HG03439 (cell line): ENCODE measurements at regions not wholly inside any gene's neighbourhood (a gene's known extent, or its start where the extent isn't known, plus 50 kb on each side); places are given as distances from the start of the nearest gene placed in this dataset.

Experiments
- ATAC-seq: cut with Tn5 transposase; IDR thresholded peaks from one replicate; pipeline ENCODE4 v1.9.1; 2021; ENCODE audit warnings: mild to moderate bottlenecking, moderate library complexity; ENCODE audit not compliant: unreplicated experiment

DNA sequence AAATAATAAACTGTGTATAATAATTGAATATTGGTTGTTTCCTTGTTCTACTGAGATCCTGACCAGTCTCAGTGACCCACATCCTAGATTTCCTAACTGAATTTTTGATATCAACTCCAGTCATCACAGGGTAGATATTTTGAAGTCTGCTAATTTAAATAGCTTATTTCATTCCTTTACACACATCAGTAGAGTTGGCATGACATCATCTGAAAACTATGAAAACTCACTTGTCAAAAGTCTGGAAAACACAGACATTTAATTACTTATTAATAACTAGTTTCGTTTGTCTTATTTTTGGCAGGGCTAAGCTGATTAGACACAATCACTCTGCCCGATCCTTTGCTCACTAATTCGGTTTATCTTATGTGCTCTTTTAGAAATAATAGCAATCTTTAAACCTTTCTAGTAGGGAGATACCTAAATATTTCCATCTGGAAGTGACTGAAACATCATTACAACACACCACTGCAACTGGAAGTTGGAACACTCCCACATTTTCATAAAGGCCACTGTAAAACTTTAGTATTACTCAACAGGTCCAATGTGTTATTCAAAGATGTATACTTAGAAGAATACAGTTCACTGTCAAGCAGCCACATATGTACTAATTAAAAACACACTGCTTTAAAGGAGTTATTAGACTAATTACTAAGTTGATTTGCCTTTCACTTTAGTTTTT lies 198.4 kb upstream of the ZNF717 start:
- ATAC-seq = no peak

DNA sequence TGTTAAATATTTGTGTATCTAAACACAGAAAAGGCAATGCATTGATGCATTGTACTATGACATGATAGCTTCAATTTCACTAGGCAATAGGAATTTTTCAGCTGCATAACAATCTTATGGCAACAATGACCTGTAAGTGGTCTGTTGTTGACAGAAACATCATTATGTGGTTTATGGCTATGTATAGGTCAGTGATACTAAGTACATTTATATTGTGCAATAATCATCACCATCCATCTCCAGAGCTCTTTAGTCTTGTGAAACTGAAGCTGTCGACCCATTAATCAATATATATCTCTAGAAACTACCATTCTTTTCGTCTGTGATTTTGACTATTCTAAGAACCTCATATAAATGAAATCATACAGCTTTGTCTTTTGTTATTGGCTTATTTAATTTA lies 200.1 kb upstream of the ZNF717 start:
- no peak for ATAC-seq

DNA sequence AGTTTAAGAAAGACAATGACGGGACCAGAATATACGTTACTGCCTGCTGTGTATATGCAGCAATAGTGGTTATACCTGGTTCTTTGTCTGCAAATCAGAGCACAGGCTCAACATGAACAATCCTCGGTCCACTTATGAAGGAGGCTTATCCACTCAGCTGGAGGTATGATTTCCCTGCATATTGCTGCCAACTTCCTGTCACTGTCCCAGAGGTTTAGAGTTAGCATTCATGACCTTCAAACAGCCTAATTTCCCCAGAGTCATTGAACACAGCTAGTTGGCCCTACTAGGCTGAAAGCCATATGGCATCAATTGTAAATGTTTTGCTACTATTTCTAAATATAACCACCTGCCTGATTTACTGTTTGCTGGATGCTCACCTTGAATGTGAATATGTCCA lies 224.9 kb upstream of the ZNF717 start:
- ATAC-seq = no peak

DNA sequence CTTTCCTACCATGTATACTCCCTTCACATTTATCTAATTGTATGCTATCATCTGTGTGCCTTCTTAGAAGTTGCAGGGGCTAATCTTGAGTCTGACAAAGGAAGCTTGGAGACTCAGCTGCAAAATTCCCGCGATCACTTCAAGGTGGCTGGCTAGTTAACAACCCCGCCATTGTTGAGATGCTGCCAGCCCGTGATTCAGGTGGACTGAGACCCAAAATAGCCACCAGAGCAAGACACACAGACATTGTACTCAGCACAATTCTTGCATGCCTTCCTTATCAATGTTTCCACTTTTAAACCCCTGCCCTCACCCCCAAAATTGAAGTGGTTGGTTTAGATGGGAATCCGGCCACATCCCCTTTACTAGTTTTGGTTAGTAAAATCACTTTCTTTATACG lies 225.8 kb upstream of the ZNF717 start:
- no peak for ATAC-seq

DNA sequence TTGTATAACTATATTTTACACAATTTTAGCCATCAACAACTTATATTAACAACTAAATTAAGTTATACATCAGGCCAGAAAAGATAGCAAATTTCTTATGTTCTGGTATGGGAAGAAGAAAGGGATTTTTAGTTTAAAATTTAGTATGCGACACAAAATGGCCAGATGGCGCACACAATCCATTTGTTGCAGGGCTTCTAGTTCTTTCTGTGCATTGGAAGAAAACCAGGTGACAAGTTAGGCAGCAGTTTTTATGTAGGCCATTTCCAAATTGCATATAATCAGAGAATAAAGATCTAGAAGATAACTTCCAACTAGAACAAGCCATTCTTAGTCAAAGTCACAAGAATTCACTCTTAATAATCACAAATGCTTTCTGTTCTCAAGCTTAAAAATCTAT lies 230.1 kb upstream of the ZNF717 start:
- ATAC-seq = no peak

DNA sequence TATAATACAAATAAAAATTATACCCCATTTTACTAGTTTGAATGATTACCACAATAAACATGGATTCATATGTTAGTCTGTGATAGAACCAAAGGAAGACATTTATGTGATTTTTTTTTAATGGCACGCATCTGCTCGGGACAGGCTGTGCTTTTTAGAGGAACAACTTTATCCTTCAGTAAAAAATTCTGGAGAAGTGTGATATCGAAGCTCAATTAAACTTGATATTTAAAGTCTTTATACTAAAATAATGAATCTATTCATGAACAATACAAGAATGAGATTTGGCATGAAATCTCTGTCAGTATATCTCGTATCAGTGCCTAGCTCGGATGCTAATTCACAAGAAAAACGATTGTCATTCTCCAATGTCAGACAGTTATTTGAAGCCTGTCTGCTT lies 230.8 kb upstream of the ZNF717 start:
- ATAC-seq = no peak

DNA sequence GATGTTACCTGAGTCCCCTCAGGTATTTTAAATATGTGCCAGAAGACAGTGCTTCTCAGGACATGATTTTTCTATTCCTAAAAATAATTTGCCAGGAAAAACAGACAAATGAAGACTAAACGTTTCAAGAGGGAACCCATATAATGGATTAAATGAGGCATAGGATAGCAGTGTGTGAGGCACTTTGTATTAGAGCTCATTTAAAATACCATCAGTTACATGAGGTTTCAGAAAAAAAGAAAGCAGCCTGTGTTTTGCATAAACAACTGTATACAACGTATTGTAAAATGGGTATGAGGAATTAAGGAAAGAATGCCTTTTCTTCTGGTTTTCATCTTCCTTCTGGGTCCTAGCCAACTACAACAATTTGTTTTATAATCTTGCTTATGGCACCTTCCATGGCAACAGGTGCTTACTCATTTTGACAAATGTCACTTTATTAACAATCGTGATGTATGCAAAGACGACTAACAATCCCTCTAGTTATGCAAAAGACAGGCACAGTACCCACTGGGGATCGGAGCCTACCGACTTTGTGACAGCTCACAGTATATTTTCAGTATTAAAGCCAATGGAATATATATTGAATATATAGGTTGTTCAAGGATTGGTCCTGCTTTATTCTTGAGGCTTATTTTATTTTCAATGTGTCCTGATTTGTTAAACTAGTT lies 231.6 kb upstream of the ZNF717 start:
- ATAC-seq = no peak

DNA sequence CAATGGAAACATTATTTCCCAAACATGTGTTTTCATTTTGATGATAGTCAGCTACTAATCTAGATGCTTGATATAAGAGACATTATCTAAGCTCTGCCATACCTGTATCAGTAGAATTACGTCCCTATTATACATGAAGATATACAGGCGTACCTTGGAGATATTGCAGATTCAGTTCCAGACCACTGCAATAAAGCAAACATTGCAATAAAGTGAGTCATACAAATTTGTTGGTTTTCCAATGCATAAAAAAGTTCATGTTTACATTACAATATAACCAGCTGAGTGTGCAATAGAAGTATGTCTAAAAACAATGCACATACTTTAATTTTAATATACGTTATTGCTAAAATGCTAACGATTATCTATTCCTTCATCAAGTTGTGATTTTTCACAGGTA lies 236.0 kb upstream of the ZNF717 start:
- ATAC-seq = no peak

DNA sequence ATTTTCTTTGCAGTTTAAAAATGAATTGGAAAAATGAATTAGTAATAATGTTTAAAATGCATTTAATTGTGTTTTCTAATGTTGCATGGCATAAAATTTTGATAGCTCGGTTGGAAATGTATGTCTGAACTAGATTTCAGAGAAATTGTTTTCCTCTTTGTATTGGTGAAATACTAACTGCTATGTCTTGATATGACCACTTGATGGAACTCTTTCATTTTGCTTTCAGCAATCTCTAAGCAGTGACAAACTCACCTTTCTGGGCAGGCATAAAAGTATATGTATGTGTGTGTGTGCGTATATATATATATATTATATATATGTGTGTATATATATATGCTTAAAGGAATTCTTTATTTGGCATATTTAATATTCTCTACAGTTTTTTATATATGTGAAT lies 239.3 kb upstream of the ZNF717 start:
- no peak for ATAC-seq

DNA sequence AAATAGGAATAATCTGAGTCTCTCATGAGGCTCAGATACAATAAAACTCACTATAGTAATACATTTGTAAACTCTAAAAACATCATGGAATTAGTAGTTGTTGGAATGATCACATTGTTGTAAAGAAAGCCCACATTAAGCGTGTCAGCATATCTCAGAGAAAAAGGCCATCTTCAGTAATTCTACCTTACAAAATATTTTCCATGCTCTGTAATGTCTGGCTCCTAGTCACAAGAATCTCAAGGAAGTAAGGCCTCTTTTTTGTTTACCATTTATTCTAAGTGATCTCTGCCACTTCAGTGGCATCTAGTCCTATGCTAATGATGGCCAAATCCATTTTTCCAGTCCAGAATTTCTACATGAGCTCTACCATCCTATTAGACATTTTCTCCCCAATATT lies 240.2 kb upstream of the ZNF717 start:
- no peak for ATAC-seq

DNA sequence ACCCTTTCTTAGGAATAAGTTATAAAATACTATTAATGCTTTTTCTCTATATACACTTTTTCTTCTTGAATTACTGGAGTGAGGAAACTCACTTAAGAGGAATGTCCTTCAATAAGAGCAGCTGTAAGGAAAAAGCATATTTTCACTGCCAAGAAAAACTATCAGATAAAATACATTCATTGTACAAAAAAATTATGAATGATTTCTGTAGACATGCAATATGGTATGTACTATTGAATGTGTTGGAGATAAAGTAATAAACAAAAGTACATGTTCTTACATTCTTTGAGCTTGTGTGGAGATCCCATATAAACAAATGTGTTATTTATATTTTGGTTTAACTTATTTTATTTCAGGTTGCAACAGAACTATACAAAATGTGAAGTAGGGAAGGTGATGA lies 241.0 kb upstream of the ZNF717 start:
- ATAC-seq = no peak

DNA sequence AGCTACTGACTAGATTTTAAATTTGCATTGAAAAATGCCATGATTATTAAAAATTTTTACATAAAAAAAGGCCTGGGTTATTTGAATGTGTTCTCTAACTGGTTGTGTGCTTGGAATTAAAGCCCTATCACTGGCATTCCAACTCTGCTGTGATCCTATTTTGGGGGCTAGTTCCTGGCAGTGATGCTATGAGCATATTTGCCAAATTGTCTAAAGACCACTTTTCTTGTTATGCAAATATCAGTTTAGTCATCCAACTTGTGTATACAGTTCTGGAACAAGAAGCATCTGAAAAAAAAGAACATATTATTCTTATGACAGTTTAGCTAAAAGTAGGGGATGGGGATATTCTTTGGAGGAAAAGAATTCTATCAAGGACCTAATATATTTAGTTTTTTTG lies 243.4 kb upstream of the ZNF717 start:
- ATAC-seq = no peak

DNA sequence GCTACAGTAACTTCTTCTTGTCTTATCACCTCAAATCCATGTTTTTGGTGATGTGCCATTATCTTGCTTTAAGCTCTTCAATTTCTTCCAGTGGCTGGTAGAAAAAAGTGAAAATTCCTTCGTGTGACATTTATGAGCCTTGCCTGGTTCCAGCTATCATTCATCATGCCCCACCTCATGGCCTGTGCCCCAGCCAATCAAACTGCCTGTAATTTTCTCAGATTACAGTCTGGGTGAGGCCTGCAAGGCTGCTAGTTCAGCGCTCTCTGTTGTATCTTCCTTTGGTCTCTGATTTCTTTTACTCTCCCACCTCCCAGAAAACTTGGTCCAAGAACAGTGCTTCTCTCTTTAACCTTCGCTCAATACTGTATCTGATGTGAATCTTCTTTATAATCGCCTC lies 249.3 kb upstream of the ZNF717 start:
- ATAC-seq = no peak

DNA sequence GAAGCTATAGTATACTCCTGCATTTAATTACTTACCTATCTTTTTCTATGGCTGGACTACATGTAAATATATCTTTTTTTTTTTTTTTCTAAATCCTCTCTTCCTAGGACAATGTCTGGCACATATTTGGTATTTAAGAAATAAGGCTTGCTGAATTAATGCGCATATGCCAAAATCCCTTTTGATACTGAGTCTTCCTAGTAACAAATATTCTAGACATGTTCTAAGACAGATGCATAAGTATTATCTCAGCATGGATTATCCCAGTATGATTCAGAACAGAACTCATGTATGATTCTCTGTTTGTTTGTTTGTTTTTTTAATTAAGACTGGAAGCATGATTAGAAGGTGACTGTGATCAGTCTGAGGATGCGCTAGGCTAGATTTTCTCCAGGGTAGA lies 249.8 kb upstream of the ZNF717 start:
- no peak for ATAC-seq

DNA sequence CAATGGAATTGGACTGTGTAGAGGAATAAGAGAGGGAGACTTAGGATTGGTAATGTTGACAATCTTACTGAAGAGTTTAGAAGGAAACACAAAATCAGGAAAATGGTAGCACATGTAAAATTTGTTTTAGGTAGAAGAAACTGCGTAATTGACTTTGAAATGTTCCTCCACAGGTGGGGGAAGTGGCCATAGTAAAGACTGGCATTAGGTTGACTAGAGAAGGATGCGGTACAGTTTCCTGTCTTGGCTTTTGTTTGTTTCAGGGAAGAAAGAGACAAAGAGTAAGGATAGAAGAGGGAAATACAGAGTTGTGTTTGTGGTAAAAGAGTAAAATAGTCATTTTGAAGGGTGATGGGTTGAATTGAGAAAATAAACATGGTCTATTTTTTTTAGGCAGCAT lies 253.6 kb upstream of the ZNF717 start:
- ATAC-seq = no peak

DNA sequence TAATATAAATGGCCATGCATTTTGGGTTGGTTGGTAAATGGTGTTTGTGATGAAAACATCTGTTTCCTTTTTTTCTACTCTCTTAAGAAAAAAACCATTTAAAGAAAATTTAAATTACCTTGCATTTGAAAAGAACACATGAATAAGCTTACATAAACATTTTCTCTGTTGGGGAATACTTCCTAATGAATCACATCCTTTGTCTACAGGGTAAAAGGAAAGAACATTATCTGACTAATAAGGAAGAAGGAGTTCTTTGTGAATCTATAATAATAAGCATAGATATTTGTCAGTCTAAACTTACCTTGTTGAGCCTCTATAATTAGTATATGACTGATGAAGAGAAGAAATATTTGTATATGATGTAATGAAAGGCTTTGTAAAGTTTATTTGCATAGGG lies 254.1 kb upstream of the ZNF717 start:
- no peak for ATAC-seq

DNA sequence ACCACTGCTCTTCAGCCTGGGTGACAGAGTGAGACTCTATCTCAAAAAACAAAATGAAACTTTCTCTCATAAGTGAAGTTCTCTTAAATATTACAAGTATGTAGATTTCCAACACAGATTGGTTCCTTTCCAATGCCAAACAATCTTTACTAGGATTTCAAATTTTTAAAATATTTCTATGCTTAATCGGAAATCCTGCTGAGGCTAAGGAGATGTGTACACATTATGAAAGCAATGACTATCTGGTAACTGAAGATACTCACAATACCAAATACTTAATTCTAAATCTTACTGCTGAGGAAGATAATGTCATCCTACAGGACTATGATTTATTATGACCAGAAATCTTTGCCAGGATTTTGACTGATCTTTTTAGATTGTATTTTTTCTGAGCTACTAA lies 255.6 kb upstream of the ZNF717 start:
- no peak for ATAC-seq

DNA sequence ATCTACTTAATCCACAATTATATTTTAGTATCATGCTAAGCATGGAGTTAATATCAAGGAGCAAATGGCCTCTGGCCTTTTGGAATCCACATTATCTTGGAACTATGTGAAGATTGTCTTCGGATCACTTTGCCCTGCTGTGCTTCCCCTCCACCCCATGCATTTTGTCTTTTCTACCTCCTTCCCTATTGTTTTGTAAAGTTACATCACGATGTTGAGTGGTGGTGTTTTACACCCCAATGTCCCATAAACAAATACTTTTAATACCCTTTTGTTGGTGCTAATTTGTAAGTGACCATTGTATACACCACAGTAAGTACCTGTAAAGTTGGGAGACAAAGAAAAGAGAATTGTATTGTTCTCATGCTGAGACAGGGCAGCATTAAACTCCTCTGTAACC lies 258.4 kb upstream of the ZNF717 start:
- no peak for ATAC-seq

DNA sequence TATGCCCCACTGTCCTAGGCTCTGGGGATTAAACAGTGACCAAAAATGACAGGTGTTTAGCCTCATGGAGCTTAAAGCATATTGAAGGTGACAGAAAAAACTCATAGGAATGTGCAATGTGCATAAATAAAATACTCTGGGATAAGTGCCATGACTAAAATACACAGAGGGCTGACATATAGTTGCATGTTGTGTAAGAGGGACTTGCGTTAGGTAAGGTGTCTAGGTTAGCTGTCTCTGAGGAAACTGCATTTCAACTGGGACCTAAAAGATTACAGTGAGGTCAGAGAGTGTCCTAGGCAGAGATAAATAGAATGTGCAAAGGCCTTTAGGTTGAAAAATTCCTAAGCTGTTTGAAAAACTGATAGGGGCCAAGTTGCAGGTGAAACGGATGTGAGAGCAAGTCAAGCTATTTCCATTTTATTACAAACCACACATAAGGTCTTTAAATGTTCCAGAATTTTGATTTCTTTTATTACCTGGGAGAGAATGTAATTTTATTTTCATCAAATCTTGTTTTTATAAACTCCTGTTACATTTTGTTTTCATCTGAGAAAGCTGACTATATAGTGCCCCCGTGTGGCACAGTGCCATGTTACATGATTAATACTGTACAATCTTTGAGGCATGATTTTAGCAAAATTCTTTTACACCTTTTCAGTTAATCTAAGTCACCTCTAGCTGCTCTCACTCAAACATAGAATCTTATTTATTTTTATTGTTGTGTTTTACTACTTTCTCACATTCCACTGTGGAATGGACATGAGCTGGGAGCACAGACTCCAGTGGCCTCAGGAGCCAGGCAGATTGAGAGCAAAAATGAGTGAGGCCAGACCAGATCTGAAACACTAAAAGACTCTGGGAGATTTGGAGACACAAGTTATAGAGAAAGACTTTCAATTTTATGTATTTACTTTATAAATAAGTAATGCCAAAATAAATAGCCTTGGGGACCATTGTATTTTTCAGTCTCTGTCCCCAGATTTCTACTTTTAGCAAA lies 259.6 kb upstream of the ZNF717 start:
- no peak for ATAC-seq

DNA sequence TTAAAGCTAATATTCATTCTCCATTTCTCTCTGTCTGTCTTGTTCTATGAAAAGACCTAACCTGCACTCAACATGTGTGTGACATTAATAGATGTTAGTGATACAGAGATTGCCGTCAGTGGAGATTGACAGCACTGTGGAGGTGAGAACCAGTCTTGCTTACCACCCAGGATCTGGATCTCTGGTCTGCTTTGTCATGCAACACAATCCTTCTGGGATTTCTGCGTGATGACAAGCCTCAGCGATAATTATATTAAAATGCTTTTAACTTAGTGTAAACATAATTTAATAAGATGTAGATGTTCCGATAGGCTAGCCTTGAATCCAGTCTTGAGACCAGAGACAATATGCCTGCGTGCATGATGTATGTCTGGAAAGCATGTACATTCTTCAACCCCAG lies 262.0 kb upstream of the ZNF717 start:
- no peak for ATAC-seq

DNA sequence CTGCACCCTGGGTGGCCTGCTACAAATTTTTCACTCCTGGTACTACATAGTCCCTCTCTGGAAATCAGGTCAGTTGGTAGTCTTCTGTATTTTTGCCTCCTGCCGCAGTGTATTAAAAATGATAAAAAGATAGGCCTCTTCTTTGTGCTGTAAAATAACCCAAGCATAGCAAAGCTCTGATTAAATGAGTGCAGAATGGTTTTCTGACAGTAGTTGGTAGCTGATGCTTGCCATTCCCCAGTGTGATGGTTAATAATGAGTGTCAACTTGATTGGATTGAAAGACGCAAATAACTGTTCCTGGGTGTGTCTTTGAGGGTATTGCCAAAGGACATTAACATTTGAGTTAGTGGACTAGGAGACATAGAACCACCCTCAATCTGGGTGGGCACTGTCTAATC lies 264.4 kb upstream of the ZNF717 start:
- no peak for ATAC-seq

DNA sequence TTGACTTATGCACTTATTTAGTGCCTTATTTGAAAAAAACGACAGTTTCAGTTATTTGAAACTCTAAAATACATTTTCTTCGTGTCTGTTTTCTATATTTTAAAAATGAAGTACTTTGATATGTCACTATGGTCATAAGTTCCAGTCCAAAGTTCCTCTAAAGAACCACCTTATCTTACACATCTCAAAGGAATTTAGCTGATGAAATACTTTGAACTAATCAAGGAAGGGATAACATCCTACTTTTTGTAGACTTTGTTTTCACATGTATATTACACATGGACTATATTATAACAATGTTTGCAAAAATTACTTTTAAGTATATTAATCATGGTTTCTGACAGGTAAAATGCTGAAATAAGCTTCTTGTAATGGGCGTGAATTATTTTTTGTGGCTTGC lies 265.8 kb upstream of the ZNF717 start:
- no peak for ATAC-seq
